Activated CD8-positive, alpha-beta T cell treated with anti-CD3 and anti-CD28 coated beads for 36 hours (primary cell): ENCODE measurements at regions not wholly inside any gene's neighbourhood (a gene's known extent, or its start where the extent isn't known, plus 50 kb on each side); places are given as distances from the start of the nearest gene placed in this dataset.

Experiments used
- ATAC-seq: fragments of 200-7000 bp; cut with Tn5 transposase; one replicate; pipeline ENCODE4 v1.10.0; 2021; ENCODE audit warnings: mild to moderate bottlenecking, moderate library complexity
- CTCF ChIA-PET: fragments of 350-600 bp; sonication (Branson Sonifier 250); formaldehyde crosslinking; loops from one replicate; lab custom pipeline; 2021; ENCODE audit warnings: antibody characterized with exemption; lab: Charles Lee
- POLR2A ChIA-PET: fragments of 350-600 bp; sonication (Branson Sonifier 250); formaldehyde crosslinking; loops from one replicate; lab custom pipeline; 2021; ENCODE audit warnings: antibody characterized with exemption; lab: Charles Lee
- DNase-seq: peaks from one replicate; pipeline ENCODE4 v3.0.0-alpha.2; 2020
- H3K27ac Mint-ChIP-seq: one replicate; pipeline ENCODE4 v1.8.0; 2021; ENCODE audit warnings: mild to moderate bottlenecking, mixed read lengths
- H3K27me3 Mint-ChIP-seq: one replicate; pipeline ENCODE4 v1.8.0; 2021; ENCODE audit warnings: mixed read lengths
- H3K36me3 Mint-ChIP-seq: one replicate; pipeline ENCODE4 v1.8.0; 2021; ENCODE audit warnings: low read depth, mixed read lengths
- H3K4me1 Mint-ChIP-seq: one replicate; pipeline ENCODE4 v1.8.0; 2021; ENCODE audit warnings: low read depth, mixed read lengths
- H3K4me3 Mint-ChIP-seq: one replicate; pipeline ENCODE4 v1.8.0; 2021; ENCODE audit warnings: mild to moderate bottlenecking, moderate library complexity, mixed read lengths
- H3K9me3 Mint-ChIP-seq: one replicate; pipeline ENCODE4 v1.8.0; 2021; ENCODE audit warnings: mixed read lengths
- intact Hi-C: fragments of 100-400 bp; cut with micrococcal nuclease; formaldehyde crosslinking; loops from one replicate; pipeline ENCODE4 v1.10.0; 2022
- TF ChIP-seq, protein P1 (sequence below): fragments of 200-600 bp; IDR thresholded peaks from one replicate; pipeline ENCODE4 v1.8.0; 2022; ENCODE audit warnings: antibody characterized with exemption, mild to moderate bottlenecking

GRCh38 chr4:82136161-82136801 is 237.5 kb downstream of the HNRNPD start:
- ATAC-seq = peak; percentile 64
- peak overlapping the region; percentile 20 for H3K27ac Mint-ChIP-seq
- TF ChIP-seq, protein P1, sequence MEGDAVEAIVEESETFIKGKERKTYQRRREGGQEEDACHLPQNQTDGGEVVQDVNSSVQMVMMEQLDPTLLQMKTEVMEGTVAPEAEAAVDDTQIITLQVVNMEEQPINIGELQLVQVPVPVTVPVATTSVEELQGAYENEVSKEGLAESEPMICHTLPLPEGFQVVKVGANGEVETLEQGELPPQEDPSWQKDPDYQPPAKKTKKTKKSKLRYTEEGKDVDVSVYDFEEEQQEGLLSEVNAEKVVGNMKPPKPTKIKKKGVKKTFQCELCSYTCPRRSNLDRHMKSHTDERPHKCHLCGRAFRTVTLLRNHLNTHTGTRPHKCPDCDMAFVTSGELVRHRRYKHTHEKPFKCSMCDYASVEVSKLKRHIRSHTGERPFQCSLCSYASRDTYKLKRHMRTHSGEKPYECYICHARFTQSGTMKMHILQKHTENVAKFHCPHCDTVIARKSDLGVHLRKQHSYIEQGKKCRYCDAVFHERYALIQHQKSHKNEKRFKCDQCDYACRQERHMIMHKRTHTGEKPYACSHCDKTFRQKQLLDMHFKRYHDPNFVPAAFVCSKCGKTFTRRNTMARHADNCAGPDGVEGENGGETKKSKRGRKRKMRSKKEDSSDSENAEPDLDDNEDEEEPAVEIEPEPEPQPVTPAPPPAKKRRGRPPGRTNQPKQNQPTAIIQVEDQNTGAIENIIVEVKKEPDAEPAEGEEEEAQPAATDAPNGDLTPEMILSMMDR = no peak
- H3K4me1 Mint-ChIP-seq = peaks cover 36% of the 10 kb centered on the region
- no peak for DNase-seq
- H3K9me3 Mint-ChIP-seq = no peaks in the 10 kb centered on the region
- peaks cover 2% of the 10 kb centered on the region for H3K36me3 Mint-ChIP-seq
- ChIA-PET CTCF (interaction anchor here (0.7 kb wide), 1 partner anchor 198 kb away, joined by 3 read pairs; no protein-coding TSS in a partner anchor), POLR2A (no interaction called here)
- H3K4me3 Mint-ChIP-seq = no peak overlapping the region
- intact Hi-C loops = no loop called here
- H3K27me3 Mint-ChIP-seq = no peaks in the 10 kb centered on the region

GRCh38 chr4:82128355-82128754 is 245.4 kb downstream of the HNRNPD start:
- H3K9me3 Mint-ChIP-seq = no peaks in the 10 kb centered on the region
- TF ChIP-seq, protein P1 = no peak
- peaks cover 4% of the 10 kb centered on the region for H3K4me1 Mint-ChIP-seq
- ATAC-seq (no peak), DNase-seq (no peak)
- H3K27me3 Mint-ChIP-seq = no peaks in the 10 kb centered on the region
- CTCF ChIA-PET = no interaction called here
- no peak overlapping the region for H3K4me3 Mint-ChIP-seq
- intact Hi-C loops = no loop called here
- no peak overlapping the region for H3K27ac Mint-ChIP-seq
- POLR2A ChIA-PET = no interaction called here
- H3K36me3 Mint-ChIP-seq = no peaks in the 10 kb centered on the region

DNA sequence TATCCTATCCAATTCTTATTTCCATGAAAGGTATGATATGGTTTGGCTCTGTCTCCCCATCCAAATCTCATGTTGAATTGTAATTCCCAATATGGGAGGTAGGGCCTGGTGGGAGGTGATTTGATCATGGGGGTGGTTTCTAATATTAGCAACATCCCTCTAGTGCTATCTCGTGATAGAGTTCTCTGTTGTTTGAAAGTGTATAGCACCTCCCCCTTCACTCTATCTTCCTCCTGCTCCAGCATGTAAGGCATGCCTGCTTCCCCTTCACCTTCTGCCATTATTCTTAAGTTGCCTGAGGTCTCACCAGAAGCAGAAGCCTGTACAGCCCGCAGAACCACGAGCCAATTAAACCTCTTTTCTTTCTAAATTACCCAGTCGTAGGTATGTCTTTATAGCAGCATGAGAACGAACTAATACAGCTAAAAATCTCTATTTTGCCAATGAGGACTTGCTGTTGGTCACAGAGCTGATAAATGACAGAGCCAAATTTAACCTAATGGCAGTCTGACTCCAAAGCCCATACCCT is 247.2 kb downstream of the HNRNPD start:
- no peak overlapping the region for H3K4me3 Mint-ChIP-seq
- intact Hi-C loops = no loop called here
- H3K9me3 Mint-ChIP-seq = no peaks in the 10 kb centered on the region
- H3K4me1 Mint-ChIP-seq = peaks cover 2% of the 10 kb centered on the region
- no peak for ATAC-seq
- ChIA-PET CTCF (interaction anchor here (1.2 kb wide), 1 partner anchor 142 kb away, joined by 3 read pairs; no protein-coding TSS in a partner anchor), POLR2A (no interaction called here)
- TF ChIP-seq, protein P1 = no peak
- H3K36me3 Mint-ChIP-seq = no peaks in the 10 kb centered on the region
- no peak overlapping the region for H3K27ac Mint-ChIP-seq
- DNase-seq = no peak
- H3K27me3 Mint-ChIP-seq = no peaks in the 10 kb centered on the region

- ChIA-PET POLR2A (no interaction called here), CTCF (interaction anchor here (1.2 kb wide), 1 partner anchor 142 kb away, joined by 3 read pairs; no protein-coding TSS in a partner anchor)
- TF ChIP-seq, protein P1 = no peak
- ATAC-seq (no peak), DNase-seq (no peak)
- Mint-ChIP-seq H3K27me3 (no peaks in the 10 kb centered on the region), H3K27ac (no peak overlapping the region), H3K4me1 (peaks cover 2% of the 10 kb centered on the region), H3K4me3 (no peak overlapping the region), H3K36me3 (no peaks in the 10 kb centered on the region), H3K9me3 (no peaks in the 10 kb centered on the region)
- intact Hi-C loops = no loop called here
Observed at GRCh38 chr4:82125787-82126297, 247.9 kb downstream of the HNRNPD start.
